Lower lobe of right lung (tissue), 2 donors: ENCODE measurements at regions not wholly inside any gene's neighbourhood (a gene's known extent, or its start where the extent isn't known, plus 50 kb on each side); places are given as distances from the start of the nearest gene placed in this dataset.
"Not testable (repeated sequence)": the region's sequence is repeated elsewhere in the genome, so short reads cannot be mapped to it uniquely, and the experiment has no call there.

Source experiments
- ATAC-seq, 2 donors: fragments of 200-7000 bp; cut with Tn5 transposase; one replicate each; pipeline ENCODE4 v1.9.1; 2020 to 2022; ENCODE audit warnings: mild to moderate bottlenecking in 2 of 2, moderate library complexity in 2 of 2
- DNase-seq: peaks from one replicate; pipeline ENCODE4 v3.0.0-alpha.2; 2020
- H3K27ac ChIP-seq: fragments of 200-600 bp; one replicate; pipeline ENCODE4 v1.8.0; 2022
- H3K27me3 ChIP-seq: fragments of 200-600 bp; one replicate; pipeline ENCODE4 v1.8.0; 2022; ENCODE audit warnings: low read depth
- H3K36me3 ChIP-seq: fragments of 200-600 bp; one replicate; pipeline ENCODE4 v1.8.0; 2022; ENCODE audit warnings: mild to moderate bottlenecking
- H3K4me1 ChIP-seq: fragments of 200-600 bp; one replicate; pipeline ENCODE4 v1.8.0; 2022
- H3K4me3 ChIP-seq: fragments of 200-600 bp; one replicate; pipeline ENCODE4 v1.8.0; 2022; ENCODE audit warnings: mild to moderate bottlenecking
- H3K9me3 ChIP-seq: fragments of 200-600 bp; one replicate; pipeline ENCODE4 v1.8.0; 2022
- CTCF ChIP-seq: fragments of 200-600 bp; IDR thresholded peaks from one replicate; pipeline ENCODE4 v1.8.0; 2022; ENCODE audit warnings: antibody characterized with exemption, mild to moderate bottlenecking
- intact Hi-C: fragments of 100-400 bp; cut with DNase I; formaldehyde crosslinking; loops from one replicate; pipeline ENCODE4 v1.11.0; 2022
- donor health status: DM: no; HTN: yes; CAD: no; lungs with severe emphysema.

GRCh38 chr22:27602390-27602789 is 199.2 kb downstream of the MN1 start:
- no peak for TF ChIP-seq CTCF
- H3K27me3 ChIP-seq, result no peaks in the 10 kb centered on the region
- no peaks in the 10 kb centered on the region for H3K4me1 ChIP-seq
- intact Hi-C loops, result no loop called here
- no peaks in the 10 kb centered on the region for H3K9me3 ChIP-seq
- DNase-seq (no peak), ATAC-seq (no peak)
- no peak overlapping the region for H3K27ac ChIP-seq
- no peak overlapping the region for H3K4me3 ChIP-seq
- no peaks in the 10 kb centered on the region for H3K36me3 ChIP-seq

GRCh38 chr22:27603111-27603799 is 198.3 kb downstream of the MN1 start:
- TF ChIP-seq CTCF, result no peak
- no peaks in the 10 kb centered on the region for H3K4me1 ChIP-seq
- no peak for ATAC-seq
- H3K27ac ChIP-seq, result no peak overlapping the region
- no peak for DNase-seq
- no peaks in the 10 kb centered on the region for H3K36me3 ChIP-seq
- no peaks in the 10 kb centered on the region for H3K27me3 ChIP-seq
- no peaks in the 10 kb centered on the region for H3K9me3 ChIP-seq
- intact Hi-C loops, result no loop called here
- H3K4me3 ChIP-seq, result no peak overlapping the region

- H3K9me3 ChIP-seq, result no peaks in the 10 kb centered on the region
- no peaks in the 10 kb centered on the region for H3K36me3 ChIP-seq
- no peaks in the 10 kb centered on the region for H3K4me1 ChIP-seq
- H3K27me3 ChIP-seq, result no peaks in the 10 kb centered on the region
- ATAC-seq, result no peak
- no peak for TF ChIP-seq CTCF
- H3K27ac ChIP-seq, result no peak overlapping the region
- H3K4me3 ChIP-seq, result no peak overlapping the region
- intact Hi-C loops, result no loop called here
- no peak for DNase-seq
Observed at GRCh38 chr22:27603800-27604144, 197.8 kb downstream of the MN1 start.

GRCh38 chr22:27605390-27605789 is 196.2 kb downstream of the MN1 start:
- DNase-seq, result no peak
- Histone ChIP-seq H3K4me1 (no peaks in the 10 kb centered on the region), H3K27me3 (no peaks in the 10 kb centered on the region), H3K36me3 (no peaks in the 10 kb centered on the region), H3K4me3 (no peak overlapping the region), H3K27ac (no peak overlapping the region), H3K9me3 (no peaks in the 10 kb centered on the region)
- no peak for ATAC-seq
- intact Hi-C loops, result no loop called here
- no peak for TF ChIP-seq CTCF

GRCh38 chr22:27607750-27608149 is 193.8 kb downstream of the MN1 start:
- H3K9me3 ChIP-seq, H3K4me1 ChIP-seq, H3K27me3 ChIP-seq, H3K4me3 ChIP-seq, ATAC-seq, H3K36me3 ChIP-seq, DNase-seq, intact Hi-C loops, H3K27ac ChIP-seq: not testable (repeated sequence)

- no peaks in the 10 kb centered on the region for H3K36me3 ChIP-seq
- H3K4me1 ChIP-seq, result no peaks in the 10 kb centered on the region
- no peak for ATAC-seq
- H3K27me3 ChIP-seq, result peaks cover 20% of the 10 kb centered on the region
- H3K27ac ChIP-seq, result no peak overlapping the region
- H3K4me3 ChIP-seq, result no peak overlapping the region
- intact Hi-C loops, result no loop called here
- no peaks in the 10 kb centered on the region for H3K9me3 ChIP-seq
- DNase-seq, result no peak
- TF ChIP-seq CTCF, result no peak
Observed at GRCh38 chr22:27609451-27609888, 192.1 kb downstream of the MN1 start.

GRCh38 chr22:27610164-27610563 is 191.4 kb downstream of the MN1 start:
- intact Hi-C loops, H3K9me3 ChIP-seq, H3K36me3 ChIP-seq, H3K4me1 ChIP-seq, DNase-seq, ATAC-seq, H3K27ac ChIP-seq, H3K4me3 ChIP-seq: not testable (repeated sequence)
- peaks cover 27% of the 10 kb centered on the region for H3K27me3 ChIP-seq
